ENCODE measurements at regions not wholly inside any gene's neighbourhood (a gene's known extent, or its start where the extent isn't known, plus 50 kb on each side); places are given as distances from the start of the nearest gene placed in this dataset.

DNA sequence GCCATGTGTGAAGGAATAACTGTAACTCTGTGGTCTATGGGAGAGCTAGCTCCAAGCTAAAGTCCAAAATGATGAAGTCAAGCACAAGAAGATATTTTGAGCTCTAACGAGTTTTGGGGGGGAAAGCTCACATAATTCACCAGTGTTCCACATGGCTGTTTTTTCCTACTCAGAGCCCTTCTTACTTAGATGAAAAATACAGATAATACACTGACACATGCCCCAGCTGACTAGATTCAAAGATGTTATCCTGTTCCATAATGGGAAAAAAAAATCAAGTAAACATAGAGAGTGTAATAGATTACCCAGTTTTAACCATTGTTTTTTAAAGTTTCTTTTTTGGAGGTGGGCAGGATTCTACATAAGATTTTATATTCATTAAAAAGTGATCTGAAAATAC is 86.6 kb downstream of the PRLHR start:
- DNase-seq (ENCODE audit: low spot score): no peak
- Histone ChIP-seq H3K4me1 (no peaks in the 10 kb centered on the region), H3K36me3 (no peaks in the 10 kb centered on the region), H3F3A (ENCODE audit: low read depth) (no peaks in the 10 kb centered on the region), H2AFZ (replicated peaks) (no peak overlapping the region), H4K20me1 (ENCODE audit: low read depth) (no peaks in the 10 kb centered on the region), H3K27ac (no peak overlapping the region), H3K9ac (no peak overlapping the region), H3K4me2 (no peak overlapping the region), H3K4me3 (no peak overlapping the region), H3K79me2 (ENCODE audit: low read depth) (no peaks in the 10 kb centered on the region), H3K27me3 (no peaks in the 10 kb centered on the region), H3K9me3 (ENCODE audit: low read depth) (no peaks in the 10 kb centered on the region)
- Mint-ChIP-seq H3K36me3 (no peaks in the 10 kb centered on the region), H3K9me3 (no peaks in the 10 kb centered on the region), H3K27me3 (ENCODE audit: insufficient read depth, low read depth) (peaks cover 2% of the 10 kb centered on the region), H3K4me1 (no peaks in the 10 kb centered on the region), H3K4me3 (no peak overlapping the region), H3K27ac (no peak overlapping the region)
- TF ChIP-seq, protein P1, sequence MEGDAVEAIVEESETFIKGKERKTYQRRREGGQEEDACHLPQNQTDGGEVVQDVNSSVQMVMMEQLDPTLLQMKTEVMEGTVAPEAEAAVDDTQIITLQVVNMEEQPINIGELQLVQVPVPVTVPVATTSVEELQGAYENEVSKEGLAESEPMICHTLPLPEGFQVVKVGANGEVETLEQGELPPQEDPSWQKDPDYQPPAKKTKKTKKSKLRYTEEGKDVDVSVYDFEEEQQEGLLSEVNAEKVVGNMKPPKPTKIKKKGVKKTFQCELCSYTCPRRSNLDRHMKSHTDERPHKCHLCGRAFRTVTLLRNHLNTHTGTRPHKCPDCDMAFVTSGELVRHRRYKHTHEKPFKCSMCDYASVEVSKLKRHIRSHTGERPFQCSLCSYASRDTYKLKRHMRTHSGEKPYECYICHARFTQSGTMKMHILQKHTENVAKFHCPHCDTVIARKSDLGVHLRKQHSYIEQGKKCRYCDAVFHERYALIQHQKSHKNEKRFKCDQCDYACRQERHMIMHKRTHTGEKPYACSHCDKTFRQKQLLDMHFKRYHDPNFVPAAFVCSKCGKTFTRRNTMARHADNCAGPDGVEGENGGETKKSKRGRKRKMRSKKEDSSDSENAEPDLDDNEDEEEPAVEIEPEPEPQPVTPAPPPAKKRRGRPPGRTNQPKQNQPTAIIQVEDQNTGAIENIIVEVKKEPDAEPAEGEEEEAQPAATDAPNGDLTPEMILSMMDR (IDR thresholded peaks at IDR 0.05): no peak
- no peak for TF ChIP-seq EZH2 (IDR thresholded peaks at IDR 0.05)
- no peak for TF ChIP-seq EZH2phosphoT487 (IDR thresholded peaks at IDR 0.05)

DNA sequence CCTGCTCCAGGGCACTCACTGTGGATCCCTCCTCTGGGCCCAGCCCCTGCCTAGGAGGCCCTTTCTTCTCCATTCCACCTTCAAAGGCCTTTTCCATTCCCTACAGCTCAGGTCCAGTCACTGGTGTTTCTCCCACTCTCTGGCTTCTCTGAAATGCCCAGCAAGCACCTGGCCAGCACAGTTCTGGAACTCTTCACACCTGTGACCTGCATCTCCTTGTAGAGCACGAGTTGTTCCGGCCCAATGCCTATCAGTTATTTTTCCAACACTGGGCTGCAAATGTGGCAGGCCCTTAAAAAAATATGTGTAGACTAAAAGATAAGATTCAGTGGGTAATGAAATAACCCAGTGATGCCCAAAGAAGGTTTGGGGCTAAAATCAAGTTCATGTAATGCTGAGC is 87.1 kb downstream of the PRLHR start:
- H3K9me3 ChIP-seq (ENCODE audit: low read depth): no peaks in the 10 kb centered on the region
- Mint-ChIP-seq H3K36me3 (no peaks in the 10 kb centered on the region), H3K4me3 (no peak overlapping the region), H3K9me3 (no peaks in the 10 kb centered on the region), H3K4me1 (no peaks in the 10 kb centered on the region), H3K27me3 (ENCODE audit: insufficient read depth, low read depth) (peaks cover 2% of the 10 kb centered on the region), H3K27ac (no peak overlapping the region)
- H4K20me1 ChIP-seq (ENCODE audit: low read depth): no peaks in the 10 kb centered on the region
- no peak overlapping the region for H3K9ac ChIP-seq
- no peaks in the 10 kb centered on the region for H3K79me2 ChIP-seq (ENCODE audit: low read depth)
- H3K27me3 ChIP-seq: no peaks in the 10 kb centered on the region
- no peak overlapping the region for H2AFZ ChIP-seq (replicated peaks)
- H3K27ac ChIP-seq: no peak overlapping the region
- TF ChIP-seq EZH2 (IDR thresholded peaks at IDR 0.05) (no peak), EZH2phosphoT487 (IDR thresholded peaks at IDR 0.05) (no peak)
- TF ChIP-seq, protein P1 (IDR thresholded peaks at IDR 0.05): no peak
- H3K36me3 ChIP-seq: no peaks in the 10 kb centered on the region
- no peaks in the 10 kb centered on the region for H3F3A ChIP-seq (ENCODE audit: low read depth)
- H3K4me3 ChIP-seq: no peak overlapping the region
- no peak overlapping the region for H3K4me2 ChIP-seq
- no peaks in the 10 kb centered on the region for H3K4me1 ChIP-seq
- DNase-seq (ENCODE audit: low spot score): no peak

DNA sequence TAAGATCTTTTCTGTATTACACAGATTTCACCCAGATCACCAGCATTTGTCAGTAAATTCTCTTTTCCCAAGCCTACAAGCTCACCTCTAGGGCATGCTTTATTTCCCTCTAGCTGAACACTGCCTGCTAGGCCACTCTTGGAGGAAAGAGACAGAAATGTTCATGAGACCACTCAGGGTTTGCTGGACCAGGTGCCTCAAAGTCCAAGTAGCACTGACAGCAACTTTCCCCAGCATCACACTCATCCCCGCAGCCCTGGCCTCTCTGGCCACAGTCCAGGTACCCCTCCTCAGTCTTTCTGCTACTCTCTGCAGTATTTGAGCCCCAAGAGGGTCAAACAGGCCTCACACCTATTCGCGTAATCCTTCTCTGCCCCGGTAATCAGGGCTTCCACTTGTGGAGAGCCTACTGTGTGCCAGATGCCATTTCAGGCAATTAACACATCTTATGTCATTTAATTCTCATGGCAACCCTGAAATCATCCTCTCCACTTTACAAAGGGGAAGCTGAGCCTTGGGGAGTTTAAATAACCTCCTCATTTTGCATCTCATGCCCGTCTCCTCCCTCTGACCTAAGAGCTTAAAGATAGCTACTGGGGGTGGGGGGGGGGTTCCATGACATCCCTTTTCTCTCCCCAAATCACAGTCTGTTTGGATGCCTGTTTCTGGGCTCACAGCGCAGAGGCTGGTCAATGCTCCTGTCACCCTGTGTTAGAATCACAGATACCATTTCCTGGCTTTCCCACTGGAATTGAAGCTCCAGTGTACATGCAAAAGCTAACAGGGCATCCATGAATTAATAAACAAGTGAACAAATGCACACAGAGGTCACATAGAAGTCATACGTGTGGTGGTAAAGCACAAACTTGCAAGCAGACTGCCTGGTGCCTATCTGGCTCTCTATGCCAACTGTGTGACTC is 88.5 kb downstream of the PRLHR start:
- no peaks in the 10 kb centered on the region for H4K20me1 ChIP-seq (ENCODE audit: low read depth)
- H3K9me3 Mint-ChIP-seq: no peaks in the 10 kb centered on the region
- H3K9me3 ChIP-seq (ENCODE audit: low read depth): no peaks in the 10 kb centered on the region
- H3K27me3 ChIP-seq: no peaks in the 10 kb centered on the region
- TF ChIP-seq EZH2phosphoT487 (IDR thresholded peaks at IDR 0.05): no peak
- TF ChIP-seq EZH2 (IDR thresholded peaks at IDR 0.05): no peak
- TF ChIP-seq, protein P1 (IDR thresholded peaks at IDR 0.05): no peak
- no peaks in the 10 kb centered on the region for H3F3A ChIP-seq (ENCODE audit: low read depth)
- no peak overlapping the region for H3K27ac ChIP-seq
- H3K27ac Mint-ChIP-seq: no peak overlapping the region
- H3K4me3 ChIP-seq: no peak overlapping the region
- peak; percentile 7 for DNase-seq (ENCODE audit: low spot score)
- H3K4me2 ChIP-seq: no peak overlapping the region
- H3K36me3 Mint-ChIP-seq: no peaks in the 10 kb centered on the region
- H3K27me3 Mint-ChIP-seq (ENCODE audit: insufficient read depth, low read depth): peaks cover 2% of the 10 kb centered on the region
- peak overlapping the region; percentile 61 for H2AFZ ChIP-seq (replicated peaks)
- H3K4me1 Mint-ChIP-seq: no peaks in the 10 kb centered on the region
- no peaks in the 10 kb centered on the region for H3K79me2 ChIP-seq (ENCODE audit: low read depth)
- no peaks in the 10 kb centered on the region for H3K4me1 ChIP-seq
- H3K4me3 Mint-ChIP-seq: no peak overlapping the region
- no peaks in the 10 kb centered on the region for H3K36me3 ChIP-seq
- no peak overlapping the region for H3K9ac ChIP-seq
